ENCODE measurements at regions not wholly inside any gene's neighbourhood (a gene's known extent, or its start where the extent isn't known, plus 50 kb on each side); places are given as distances from the start of the nearest gene placed in this dataset.
"Not testable (repeated sequence)": the region's sequence is repeated elsewhere in the genome, so short reads cannot be mapped to it uniquely, and the experiment has no call there.

DNA sequence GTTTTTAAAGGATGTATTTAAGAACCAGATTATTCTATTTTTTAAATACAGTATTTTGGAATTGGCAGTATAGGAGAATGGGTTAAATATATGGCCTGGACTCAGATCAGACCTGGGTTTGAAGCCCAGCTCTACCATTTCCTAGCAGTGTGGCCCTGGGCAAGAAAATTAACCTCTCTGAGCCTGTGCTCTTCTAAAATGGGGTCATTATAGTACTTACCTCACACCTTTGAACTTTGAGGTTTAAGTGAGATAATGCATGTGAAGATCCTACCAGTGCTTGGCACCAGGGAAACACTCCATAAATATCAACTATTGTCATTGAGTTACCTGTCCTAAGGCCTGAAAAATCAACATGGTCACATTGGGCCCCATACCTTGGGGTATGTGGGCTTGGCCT lies 93.4 kb upstream of the WSB1 start:
- in situ Hi-C loops (cut with MboI; ENCODE audit: low sequenced_read_pairs) = no loop called here

DNA sequence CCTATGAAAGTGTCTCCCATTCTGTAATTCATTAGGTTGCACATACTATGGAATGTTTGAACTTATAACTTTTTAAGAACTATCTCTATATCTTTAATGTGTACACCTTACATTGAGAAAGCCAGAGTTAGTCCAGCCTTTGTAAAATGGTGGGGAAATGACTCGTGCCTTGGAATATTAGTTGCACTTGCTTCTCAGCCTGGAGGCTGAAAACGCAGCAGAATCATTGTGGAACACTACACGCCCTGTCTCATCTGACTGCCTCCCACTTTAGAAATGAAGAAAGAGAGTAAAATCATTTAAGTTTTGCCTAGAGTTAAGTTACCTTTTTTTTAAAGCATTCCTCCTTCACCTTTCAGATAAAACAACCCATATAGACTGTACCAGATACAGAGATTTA lies 90.7 kb upstream of the WSB1 start:
- in situ Hi-C loops (cut with MboI; ENCODE audit: low sequenced_read_pairs) = no loop called here

DNA sequence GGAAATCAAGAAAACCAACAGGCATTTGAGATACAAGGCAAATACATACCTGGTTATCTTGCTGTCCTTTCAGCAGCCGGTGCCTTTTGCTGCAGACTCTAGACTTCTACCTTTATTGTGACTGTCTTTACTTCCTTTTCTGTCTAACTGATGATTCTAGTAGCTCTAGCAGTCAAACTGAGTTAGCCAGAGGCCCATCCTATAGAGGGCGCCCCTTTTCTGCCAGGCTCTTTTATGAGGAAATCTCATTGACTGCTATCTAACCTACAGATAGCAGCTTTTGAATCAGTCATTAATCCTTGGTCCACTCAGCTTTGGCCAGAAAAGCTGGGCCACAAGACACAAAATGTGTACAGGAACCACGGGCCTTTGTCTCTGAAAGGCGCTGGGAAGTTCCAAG lies 87.5 kb upstream of the WSB1 start:
- in situ Hi-C loops (cut with MboI; ENCODE audit: low sequenced_read_pairs) = no loop called here

DNA sequence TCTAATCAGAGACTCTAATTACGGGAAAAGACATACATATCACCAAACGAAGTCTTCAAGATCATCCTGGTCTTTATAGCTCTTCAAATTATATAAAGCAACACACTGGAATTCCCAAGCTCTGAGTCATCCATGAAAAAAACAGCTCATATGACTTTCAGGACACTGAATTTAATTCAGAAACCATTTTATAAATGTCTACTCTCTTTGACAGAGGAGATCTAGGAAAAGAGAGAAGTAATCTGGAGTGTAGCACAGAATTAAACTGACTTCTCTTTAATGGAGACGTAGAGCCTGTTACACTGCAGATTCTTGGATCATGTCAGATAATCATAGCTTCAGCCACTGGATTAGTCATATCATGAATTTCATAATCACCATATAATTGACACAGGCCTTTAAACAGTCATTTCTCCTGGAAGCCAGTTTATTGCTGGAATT lies 86.8 kb upstream of the WSB1 start:
- in situ Hi-C loops (cut with MboI; ENCODE audit: low sequenced_read_pairs) = no loop called here

DNA sequence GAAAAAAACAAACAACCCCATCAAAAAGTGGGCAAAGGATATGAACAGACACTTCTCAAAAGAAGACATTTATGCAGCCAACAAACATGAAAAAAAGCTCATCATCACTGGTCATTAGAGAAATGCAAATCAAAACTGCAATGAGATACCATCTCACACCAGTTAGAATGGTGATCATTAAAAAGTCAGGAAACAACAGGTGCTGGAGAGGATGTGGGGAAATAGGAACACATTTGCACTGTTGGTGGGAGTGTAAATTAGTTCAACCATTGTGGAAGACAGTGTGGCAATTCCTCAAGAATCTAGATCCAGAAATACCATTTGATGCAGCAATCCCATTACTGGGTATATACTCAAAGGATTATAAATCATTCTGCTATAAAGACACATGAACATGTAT lies 85.5 kb upstream of the WSB1 start:
- in situ Hi-C loops (cut with MboI; ENCODE audit: low sequenced_read_pairs) = not testable (repeated sequence)

DNA sequence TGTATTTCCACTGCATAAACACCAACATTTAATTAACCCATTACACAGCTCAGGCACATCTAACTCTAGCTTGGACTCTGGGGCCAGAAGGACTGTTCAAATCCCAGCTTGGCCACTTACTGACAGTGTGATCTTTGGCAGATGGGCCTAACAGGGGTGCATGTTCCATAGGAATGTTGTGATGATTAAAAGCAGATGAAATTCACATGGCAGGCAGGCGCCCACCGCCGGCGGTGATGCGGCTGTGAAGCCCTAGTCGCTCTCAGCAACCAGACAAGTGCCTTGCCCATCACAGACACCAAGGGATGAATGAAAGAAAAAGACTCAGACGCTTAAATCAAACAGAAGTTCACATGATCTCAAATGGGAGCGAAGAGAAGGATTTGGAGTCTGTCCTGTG lies 84.6 kb upstream of the WSB1 start:
- in situ Hi-C loops (cut with MboI; ENCODE audit: low sequenced_read_pairs) = no loop called here

DNA sequence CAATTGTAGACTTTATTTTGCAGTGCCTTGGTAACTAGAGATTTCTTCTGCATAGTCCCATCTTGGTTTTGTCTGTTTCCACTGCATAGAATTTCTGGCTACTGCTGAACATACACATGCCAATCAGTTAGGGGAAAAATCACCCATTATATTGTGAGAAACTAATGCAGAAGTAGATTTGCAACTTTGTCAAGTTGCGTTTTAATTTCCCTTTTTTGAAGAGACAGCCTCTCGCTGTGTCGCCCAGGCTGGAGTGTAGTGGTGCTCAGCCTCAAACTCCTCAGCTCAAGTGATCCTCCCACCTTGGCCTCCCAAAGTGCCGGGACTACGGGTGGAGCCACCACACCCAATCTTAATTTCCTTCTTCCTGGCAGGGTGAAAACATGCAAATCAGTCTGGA lies 83.1 kb upstream of the WSB1 start:
- in situ Hi-C loops (cut with MboI; ENCODE audit: low sequenced_read_pairs) = not testable (repeated sequence)

DNA sequence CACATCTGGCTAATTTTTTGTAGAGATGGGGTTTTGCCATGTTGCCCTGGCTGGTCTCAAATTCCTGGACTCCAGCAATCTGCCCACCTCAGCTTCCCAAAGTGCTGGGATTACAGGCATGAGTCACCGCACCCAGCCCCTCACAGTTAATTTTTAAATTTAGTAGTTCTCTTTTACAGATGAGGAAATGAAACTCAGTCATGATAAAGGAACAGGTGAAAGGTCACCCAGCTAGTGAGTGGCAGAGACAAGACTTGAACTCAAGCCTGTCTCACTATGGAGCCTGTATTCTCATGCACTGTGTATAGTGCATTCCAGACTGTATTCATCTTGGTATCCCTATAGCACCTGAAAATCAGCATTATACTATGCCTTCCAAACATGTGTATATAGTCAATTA lies 77.1 kb upstream of the WSB1 start:
- in situ Hi-C loops (cut with MboI; ENCODE audit: low sequenced_read_pairs) = no loop called here

DNA sequence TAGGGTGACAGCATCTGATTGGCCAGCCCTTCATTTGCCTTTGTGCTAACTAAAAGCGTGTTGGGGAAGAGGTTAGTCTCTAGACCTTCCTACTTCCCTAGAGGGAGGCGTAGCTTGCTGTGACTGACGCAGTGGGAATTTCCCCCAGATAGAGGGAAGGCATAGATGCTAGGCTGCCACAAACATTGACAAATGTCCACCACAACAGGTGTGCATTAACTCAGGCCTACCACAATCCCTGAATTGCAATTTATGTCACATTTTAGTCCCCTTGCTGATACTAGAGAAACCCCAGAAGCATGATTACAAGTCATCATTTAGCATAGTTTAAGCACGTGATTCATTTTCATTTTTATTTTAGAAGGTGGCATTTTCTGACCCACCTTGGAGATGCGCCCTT lies 76.3 kb upstream of the WSB1 start:
- in situ Hi-C loops (cut with MboI; ENCODE audit: low sequenced_read_pairs) = no loop called here

DNA sequence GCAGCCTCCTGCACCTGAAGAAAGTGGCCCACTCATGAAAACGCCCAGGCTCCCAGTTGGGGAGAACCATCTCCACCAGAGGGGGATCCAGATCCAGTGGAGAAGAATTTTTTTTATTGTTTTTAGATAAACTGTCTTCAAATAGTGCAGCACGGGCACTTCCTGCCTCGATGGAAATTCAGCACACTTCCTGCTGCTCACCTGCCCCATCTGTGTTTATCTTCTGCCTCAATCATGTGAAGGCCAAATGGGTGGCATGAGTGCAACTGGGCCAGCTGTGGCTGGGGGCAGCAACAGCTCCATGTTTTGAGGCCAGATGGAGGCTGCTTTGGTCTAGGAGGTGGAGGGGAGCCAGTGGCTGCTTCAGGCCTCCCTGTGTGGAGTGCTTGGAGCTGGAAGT lies 75.9 kb upstream of the WSB1 start:
- in situ Hi-C loops (cut with MboI; ENCODE audit: low sequenced_read_pairs) = no loop called here

DNA sequence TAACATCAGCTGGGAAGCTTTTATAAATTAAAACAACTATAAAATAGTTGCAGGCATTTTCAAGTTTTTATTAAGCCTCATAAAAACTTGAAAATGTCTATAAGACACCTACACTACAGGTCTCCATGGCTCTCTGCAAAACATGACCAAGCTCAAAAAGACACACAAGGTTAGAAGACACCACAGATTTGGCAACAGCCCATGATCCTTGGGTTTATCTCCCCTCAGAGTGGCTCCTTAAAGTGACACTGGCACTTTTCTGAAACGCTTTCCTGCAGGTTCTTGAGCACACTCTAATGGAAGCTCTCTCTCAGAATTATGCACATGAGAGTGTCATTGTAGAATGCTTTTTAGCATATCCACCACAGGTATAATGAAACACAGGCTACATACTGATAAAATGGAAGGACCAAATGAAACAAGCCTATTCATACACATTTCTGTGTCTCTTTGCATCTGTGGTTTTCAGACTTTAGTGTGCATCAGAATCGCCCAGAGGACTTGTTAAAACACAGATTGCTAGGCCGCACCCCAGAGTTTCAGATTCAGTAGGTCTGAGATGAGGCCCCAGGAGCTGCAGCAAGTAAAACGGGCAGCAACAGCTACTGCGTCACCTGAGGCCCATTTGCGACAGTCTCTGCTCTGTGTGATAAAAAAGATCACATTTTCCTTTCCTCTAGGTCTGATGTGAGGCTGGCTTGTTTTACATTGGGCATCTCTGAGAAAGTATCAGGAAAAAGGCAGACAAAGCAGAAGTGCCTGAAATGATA lies 75.0 kb upstream of the WSB1 start:
- in situ Hi-C loops (cut with MboI; ENCODE audit: low sequenced_read_pairs) = no loop called here

DNA sequence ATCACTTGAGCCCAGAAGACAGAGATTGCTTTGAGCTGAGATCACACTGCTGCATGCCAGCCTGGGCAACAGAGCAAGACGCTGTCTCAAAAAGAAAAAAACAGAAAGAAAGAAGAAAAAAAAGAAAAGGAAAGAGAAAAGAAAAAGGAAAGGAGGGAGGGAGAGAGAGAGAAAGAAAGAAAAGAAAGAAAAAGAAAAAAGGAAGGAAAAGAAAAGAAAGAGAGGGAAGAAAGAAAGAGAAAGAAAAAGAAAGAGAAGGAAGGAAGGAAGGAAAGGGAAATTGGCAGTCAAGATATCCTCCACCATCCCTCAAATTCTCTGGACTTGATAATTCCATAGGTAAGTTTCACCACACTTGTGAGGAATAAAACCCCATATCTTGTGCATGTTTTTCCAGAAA lies 71.4 kb upstream of the WSB1 start:
- in situ Hi-C loops (cut with MboI; ENCODE audit: low sequenced_read_pairs) = no loop called here

DNA sequence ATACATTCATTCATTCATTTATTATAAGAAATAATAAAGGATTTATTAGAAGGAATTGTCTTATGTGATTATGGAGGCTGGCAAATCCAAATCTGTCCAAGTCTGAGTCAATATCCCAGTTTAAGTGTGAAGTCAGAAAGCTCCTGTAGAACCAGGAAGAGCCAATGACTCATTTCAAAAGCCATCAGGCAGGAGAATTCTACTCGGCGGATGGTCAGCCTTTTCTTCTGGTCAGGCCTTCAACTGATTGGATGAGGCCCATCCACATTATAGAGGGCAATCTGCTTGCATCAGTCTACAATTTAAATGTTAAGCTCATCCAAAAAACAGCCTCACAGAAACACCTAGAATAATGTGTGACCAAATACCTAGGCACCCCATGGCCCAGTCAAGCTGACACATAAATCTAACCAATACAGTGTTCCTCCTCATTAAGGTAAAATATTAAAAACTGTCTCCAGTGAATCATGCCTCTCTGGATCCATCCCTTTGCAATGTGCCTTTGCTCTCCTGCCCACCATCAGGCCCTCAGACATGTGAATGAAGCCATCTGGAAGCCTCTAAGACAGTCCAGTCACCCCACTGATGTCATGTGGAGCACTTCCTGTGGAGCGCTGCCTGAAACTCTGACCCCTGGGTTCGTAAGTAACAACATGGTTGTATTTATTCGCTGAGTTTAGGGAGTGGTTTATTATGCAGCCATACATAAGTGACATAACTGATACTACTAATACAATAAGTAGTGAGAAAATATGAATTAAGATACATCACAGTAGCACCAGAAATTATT lies 69.2 kb upstream of the WSB1 start:
- in situ Hi-C loops (cut with MboI; ENCODE audit: low sequenced_read_pairs) = loop anchor here (25.0 kb wide), 1 partner anchor 388 kb away; no protein-coding TSS in a partner anchor

DNA sequence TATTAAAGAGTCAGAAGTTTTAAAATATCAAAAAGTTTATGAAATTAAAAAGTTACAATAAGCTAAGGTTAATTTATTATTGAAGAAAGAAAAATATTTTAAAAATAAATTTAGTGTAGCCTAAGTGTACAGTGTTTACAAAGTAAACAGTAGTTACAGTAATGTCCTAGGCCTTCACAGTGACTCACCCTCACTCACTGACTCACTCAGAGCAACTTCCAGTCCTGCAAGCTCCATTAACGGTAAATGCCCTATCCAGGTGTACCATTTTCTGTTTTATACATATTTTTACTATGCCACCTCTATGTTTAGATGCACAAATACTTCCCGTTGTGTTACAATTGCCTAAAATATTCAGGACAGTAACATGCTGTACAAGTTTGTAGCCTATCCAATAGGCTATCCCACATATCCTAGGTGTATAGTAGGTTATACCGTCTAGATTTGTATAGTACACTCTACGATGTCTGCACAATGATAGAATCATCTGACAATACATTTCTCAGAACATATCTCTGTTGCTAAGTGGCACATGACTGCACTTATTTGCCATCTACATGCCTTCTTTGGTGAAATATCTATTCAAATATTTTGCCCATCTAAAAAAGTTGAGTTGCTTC lies 67.2 kb upstream of the WSB1 start:
- in situ Hi-C loops (cut with MboI; ENCODE audit: low sequenced_read_pairs) = loop anchor here (25.0 kb wide), 1 partner anchor 386 kb away; no protein-coding TSS in a partner anchor

DNA sequence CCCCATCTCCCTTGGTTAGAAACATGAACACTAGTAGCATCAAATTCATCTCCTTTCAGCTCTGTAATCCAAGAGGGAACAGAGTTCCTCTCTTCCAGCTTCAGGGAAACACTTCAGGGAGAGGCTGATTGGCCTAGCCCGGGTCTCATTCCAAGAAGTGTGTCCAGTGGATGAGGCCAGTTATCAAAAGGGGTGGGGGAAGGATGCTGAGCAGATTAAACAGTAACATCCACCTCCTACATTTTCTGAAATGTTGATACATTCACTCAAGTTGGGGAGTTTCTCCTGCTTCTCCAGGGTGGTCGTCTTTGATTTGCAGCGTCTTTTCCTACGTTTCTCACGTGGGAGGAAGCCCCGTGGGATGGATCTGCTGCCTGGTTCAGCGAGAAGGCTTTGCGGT lies 62.9 kb upstream of the WSB1 start:
- in situ Hi-C loops (cut with MboI; ENCODE audit: low sequenced_read_pairs) = loop anchor here (25.0 kb wide), 1 partner anchor 381 kb away; no protein-coding TSS in a partner anchor

DNA sequence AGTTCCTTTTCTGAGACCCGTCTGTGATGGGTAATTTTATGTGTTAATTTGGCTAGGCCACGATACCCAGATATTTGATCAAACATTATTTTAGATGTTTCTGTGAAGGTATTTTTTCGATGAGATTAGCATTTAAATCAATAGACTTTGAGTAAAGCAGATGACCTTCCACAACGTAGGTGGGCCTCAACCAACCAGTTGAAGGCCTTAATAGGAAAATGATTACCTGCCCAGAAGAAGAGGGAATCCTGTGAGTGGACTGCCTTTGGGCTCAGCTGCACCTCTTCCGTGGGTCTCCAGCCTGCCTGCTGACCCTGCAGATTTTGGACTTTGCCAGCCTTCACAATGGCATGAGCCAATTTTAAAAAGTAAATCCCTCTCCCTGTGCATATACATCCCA lies 61.6 kb upstream of the WSB1 start:
- in situ Hi-C loops (cut with MboI; ENCODE audit: low sequenced_read_pairs) = loop anchor here (25.0 kb wide), 1 partner anchor 380 kb away; no protein-coding TSS in a partner anchor

DNA sequence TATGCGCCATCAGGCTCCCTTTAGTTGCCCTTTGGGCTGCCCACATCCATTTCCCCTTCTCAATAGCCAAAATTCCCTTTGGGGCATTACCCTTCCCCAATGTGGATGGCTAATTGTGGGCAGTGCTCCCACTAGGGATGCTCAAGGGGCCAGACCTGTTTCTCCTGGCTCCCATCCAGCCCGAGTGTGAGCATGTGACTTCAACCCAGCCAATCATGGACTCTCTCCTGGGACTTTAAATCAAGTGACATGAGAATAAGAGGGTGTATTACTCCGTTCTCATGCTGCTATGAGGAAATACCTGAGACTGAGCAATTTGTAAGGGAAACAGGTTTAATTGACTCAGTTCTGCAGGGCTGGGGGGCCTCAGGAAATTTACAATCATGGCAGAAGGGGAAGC lies 60.9 kb upstream of the WSB1 start:
- in situ Hi-C loops (cut with MboI; ENCODE audit: low sequenced_read_pairs) = loop anchor here (25.0 kb wide), 1 partner anchor 379 kb away; no protein-coding TSS in a partner anchor

DNA sequence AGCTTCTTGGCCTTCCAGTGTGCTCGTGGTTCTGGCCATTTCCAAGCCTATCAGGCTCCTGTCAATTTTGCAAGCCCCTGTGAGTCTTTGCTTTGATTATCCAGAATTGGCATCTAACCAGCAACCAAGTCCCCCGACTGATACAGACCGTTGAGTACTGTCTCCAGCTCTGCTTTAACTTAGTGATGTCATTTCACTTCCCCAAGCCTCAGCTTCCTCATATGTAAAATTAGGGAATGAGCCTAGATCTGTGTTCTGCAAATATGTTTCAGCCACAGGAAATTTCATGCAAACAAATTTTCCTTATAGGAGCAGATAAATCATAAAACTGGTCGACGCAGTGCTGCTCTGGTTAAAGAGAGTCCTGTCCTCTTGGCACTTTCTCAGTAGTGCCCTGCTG lies 60.1 kb upstream of the WSB1 start:
- in situ Hi-C loops (cut with MboI; ENCODE audit: low sequenced_read_pairs) = loop anchor here (25.0 kb wide), 1 partner anchor 379 kb away; no protein-coding TSS in a partner anchor

DNA sequence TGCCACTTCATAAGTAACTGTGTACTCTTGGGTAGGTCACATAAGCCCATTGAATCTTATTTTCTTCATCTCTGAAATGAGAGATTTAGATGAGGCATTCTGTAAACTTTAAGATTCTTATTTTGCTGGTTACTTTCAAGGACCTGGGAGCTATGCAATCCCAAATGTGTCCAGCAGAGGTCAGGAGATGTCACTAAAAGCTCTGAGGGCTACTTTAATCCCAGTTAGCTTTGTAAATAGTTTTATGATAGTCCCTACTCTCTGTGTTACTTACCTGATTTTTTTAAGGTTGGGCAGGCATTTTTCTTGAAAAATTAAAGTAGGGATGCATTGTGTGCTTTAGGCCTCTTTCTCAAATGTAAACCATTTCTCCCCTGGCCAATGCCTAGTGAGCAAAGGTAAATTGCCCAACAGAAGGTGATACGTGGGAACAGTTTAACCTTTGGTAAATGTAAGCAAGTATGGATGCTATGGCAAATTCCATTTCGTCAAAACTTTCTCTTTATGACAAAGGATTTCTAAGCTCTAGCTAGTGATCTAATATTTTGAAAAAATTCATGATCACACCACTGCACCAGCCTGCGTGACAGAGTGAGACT lies 57.1 kb upstream of the WSB1 start:
- in situ Hi-C loops (cut with MboI; ENCODE audit: low sequenced_read_pairs) = loop anchor here (25.0 kb wide), 1 partner anchor 375 kb away; no protein-coding TSS in a partner anchor

DNA sequence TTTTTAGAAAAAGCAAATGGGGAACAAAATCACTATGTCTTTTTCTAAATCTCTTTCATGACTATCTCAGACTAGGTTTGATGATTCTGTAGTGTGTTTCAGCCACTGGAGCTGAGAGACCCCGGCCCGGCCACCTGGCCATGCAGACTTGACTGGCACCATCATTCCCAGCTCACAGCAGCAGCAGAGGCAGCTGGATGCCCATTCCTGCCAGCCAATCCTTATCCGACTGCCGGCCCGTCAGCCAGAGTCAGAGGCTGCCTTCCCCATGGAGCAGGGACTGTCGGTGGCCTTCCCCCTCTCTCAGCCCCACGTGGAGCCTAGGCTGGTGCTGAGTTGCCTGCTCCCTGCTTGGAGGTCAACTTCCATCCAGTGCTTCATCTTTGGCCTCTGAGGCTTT lies 56.0 kb upstream of the WSB1 start:
- in situ Hi-C loops (cut with MboI; ENCODE audit: low sequenced_read_pairs) = loop anchor here (25.0 kb wide), 1 partner anchor 374 kb away; no protein-coding TSS in a partner anchor

DNA sequence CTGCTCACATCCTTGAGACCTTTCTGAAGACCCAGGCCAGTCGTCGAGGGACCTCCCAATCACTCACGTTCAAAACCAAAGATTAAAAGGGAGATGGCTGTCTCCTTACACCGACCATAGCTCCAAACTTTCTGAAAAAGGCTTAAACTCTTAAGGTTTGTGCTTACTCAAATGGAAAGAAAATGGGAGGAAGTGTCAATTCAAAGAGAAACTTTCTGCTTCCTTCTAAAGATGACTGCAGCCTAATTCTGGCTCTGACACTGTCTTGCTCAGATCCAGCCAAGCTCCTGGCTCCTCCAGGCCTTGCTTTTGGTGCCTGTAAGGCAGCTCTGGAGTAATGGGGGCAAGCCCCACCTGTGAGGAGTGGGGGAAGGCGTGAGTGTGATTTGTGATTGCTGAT lies 54.9 kb upstream of the WSB1 start:
- in situ Hi-C loops (cut with MboI; ENCODE audit: low sequenced_read_pairs) = loop anchor here (25.0 kb wide), 1 partner anchor 373 kb away; no protein-coding TSS in a partner anchor

Data from HL-60/S4 treated with phorbol 12-myristate 13-acetate at 8.2 ng/mL for 4 days and 3 days (cell line).